HCEC 1CT (cell line): ENCODE measurements at regions not wholly inside any gene's neighbourhood (a gene's known extent, or its start where the extent isn't known, plus 50 kb on each side); places are given as distances from the start of the nearest gene placed in this dataset.

Experiments used
- DNase-seq: peaks from one replicate; pipeline ENCODE4 v3.0.0-alpha.2; 2017

GRCh38 chrX:108795240-108795639 is 58.9 kb upstream of the IRS4 start:
- DNase-seq: no peak
